Neural progenitor cell (in vitro differentiated cells): ENCODE measurements at regions not wholly inside any gene's neighbourhood (a gene's known extent, or its start where the extent isn't known, plus 50 kb on each side); places are given as distances from the start of the nearest gene placed in this dataset.
"Not testable (repeated sequence)": the region's sequence is repeated elsewhere in the genome, so short reads cannot be mapped to it uniquely, and the experiment has no call there.

Experiments
- EZH2phosphoT487 ChIP-seq: fragments of 200-600 bp; sonication (generic); IDR thresholded peaks from 2 replicates; pipeline ENCODE4 v1.6.1; 2017; ENCODE audit warnings: antibody characterized with exemption
- TF ChIP-seq, protein P1 (sequence below): fragments of 200-600 bp; sonication (generic); IDR thresholded peaks from 2 replicates; pipeline ENCODE4 v1.5.1; 2017; ENCODE audit warnings: antibody characterized with exemption, mild to moderate bottlenecking

DNA sequence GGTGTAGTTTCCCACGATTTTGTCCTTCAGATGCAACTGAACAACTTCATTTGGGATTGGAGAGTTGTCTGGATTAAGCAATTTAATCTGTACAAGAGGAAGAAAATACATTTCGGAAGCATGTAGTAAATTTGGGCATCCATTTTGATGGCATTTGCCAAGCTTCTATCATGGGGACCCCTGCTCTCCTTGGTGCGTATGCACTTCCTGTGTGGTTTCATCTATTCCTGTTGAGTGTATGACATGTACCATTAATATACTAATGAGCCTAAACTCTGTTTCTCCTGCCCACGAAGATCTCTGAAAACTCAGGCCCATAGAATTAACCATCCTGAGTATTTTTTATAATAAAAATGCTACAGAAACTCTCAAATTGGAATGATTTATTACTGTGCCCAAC, 105.2 kb downstream of the DDX11 start:
- TF ChIP-seq, protein P1, sequence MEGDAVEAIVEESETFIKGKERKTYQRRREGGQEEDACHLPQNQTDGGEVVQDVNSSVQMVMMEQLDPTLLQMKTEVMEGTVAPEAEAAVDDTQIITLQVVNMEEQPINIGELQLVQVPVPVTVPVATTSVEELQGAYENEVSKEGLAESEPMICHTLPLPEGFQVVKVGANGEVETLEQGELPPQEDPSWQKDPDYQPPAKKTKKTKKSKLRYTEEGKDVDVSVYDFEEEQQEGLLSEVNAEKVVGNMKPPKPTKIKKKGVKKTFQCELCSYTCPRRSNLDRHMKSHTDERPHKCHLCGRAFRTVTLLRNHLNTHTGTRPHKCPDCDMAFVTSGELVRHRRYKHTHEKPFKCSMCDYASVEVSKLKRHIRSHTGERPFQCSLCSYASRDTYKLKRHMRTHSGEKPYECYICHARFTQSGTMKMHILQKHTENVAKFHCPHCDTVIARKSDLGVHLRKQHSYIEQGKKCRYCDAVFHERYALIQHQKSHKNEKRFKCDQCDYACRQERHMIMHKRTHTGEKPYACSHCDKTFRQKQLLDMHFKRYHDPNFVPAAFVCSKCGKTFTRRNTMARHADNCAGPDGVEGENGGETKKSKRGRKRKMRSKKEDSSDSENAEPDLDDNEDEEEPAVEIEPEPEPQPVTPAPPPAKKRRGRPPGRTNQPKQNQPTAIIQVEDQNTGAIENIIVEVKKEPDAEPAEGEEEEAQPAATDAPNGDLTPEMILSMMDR = not testable (repeated sequence)
- not testable (repeated sequence) for TF ChIP-seq EZH2phosphoT487
